ENCODE measurements at regions not wholly inside any gene's neighbourhood (a gene's known extent, or its start where the extent isn't known, plus 50 kb on each side); places are given as distances from the start of the nearest gene placed in this dataset.

DNA sequence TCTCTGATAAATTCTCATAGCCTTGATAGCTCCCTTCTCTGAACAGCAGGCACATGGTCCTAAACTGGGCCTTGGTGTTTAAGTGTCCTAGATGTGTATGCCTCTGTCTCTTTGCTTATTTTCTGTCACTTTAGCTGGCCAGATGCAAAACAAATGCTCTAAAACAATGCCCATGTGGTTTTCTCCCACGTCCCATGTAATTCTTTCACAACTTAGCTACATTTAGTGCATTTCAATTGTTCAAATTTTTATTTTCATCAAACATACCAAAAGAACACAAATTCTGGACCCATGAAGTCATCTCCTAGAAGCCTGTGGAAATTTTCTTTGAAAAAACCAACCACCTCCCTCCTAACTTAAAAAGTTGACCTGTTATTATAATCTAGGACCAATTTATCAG, 491.3 kb upstream of the AGTR1 start (continued):
- TF ChIP-seq POU2F2 (IDR thresholded peaks at IDR 0.05; ENCODE audit: borderline replicate concordance, low read depth, low read length): no peak

DNA sequence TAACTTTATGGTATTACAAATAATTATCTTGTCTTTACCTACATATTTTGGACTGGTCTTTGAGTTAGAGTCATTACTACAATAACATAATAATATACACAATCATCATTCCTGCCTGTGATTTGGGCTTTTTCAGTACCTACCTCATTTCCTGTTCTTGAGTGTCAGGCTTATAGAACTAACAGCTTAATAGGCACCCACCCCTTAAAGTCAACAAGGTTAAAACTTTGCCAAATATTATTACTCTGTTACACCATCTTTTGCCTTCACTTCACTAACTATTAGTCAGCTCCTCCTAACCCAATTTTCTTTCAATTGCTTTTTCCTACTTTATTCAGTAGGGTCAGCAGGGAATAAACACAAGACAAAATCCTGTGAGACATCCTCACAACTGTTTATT, 488.7 kb upstream of the AGTR1 start:
- no peaks in the 10 kb centered on the region for H3K4me1 ChIP-seq (ENCODE audit: control insufficient read depth, insufficient read depth, low read length)
- no peaks in the 10 kb centered on the region for H3K79me2 ChIP-seq (ENCODE audit: control insufficient read depth, insufficient read depth, low read length)
- no peak overlapping the region for H3K27ac ChIP-seq (ENCODE audit: control insufficient read depth, insufficient read depth)
- no peak overlapping the region for H3K9ac ChIP-seq (ENCODE audit: control insufficient read depth, insufficient read depth, low read length)
- H4K20me1 ChIP-seq (ENCODE audit: control insufficient read depth, insufficient read depth): no peaks in the 10 kb centered on the region
- ATAC-seq (no peak), DNase-seq (ENCODE audit: low read depth, low spot score) (no peak), FAIRE-seq (no peak)
- no peaks in the 10 kb centered on the region for H3K36me3 ChIP-seq (ENCODE audit: control insufficient read depth in 2 of 2, insufficient read depth in 2 of 2, low read length in 1 of 2)
- ChIA-PET CTCF (no interaction called here), POLR2A (no interaction called here), RAD21 (ENCODE audit: unreplicated experiment) (no interaction called here), SMC1A (ENCODE audit: uncharacterized antibody, unreplicated experiment) (interaction anchor here (1.2 kb wide), 1 partner anchor 159 kb away, joined by 3 read pairs; no protein-coding TSS in a partner anchor)
- in situ Hi-C loops (cut with MboI): no loop called here
- no peak overlapping the region for H2AFZ ChIP-seq (ENCODE audit: control insufficient read depth, low read depth, low read length)
- BruUV-seq (replicated peaks): no TSS peak
- H3K4me2 ChIP-seq (ENCODE audit: control insufficient read depth, insufficient read depth): no peak overlapping the region
- intact Hi-C loops (cut with micrococcal nuclease; ENCODE audit: unreplicated experiment): no loop called here
- no peaks in the 10 kb centered on the region for H3K27me3 ChIP-seq (replicated peaks in 1 of 2; ENCODE audit: control insufficient read depth in 2 of 2, insufficient read depth in 2 of 2, low read length in 1 of 2)
- no peak overlapping the region for H3K4me3 ChIP-seq
- no peaks in the 10 kb centered on the region for H3K9me3 ChIP-seq (replicated peaks; ENCODE audit: control insufficient read depth, insufficient read depth, low read length)
- TF ChIP-seq YBX1 (IDR thresholded peaks at IDR 0.05) (no peak), IRF4 (IDR thresholded peaks at IDR 0.05; ENCODE audit: low read depth, low read length) (no peak), BCL11A (IDR thresholded peaks at IDR 0.05; ENCODE audit: low read depth, low read length) (no peak), BRCA1 (IDR thresholded peaks at IDR 0.05; ENCODE audit: low read depth, low read length) (no peak), ZZZ3 (IDR thresholded peaks at IDR 0.05; ENCODE audit: control insufficient read depth, insufficient read length, low read depth) (no peak), SIX5 (IDR thresholded peaks at IDR 0.05; ENCODE audit: low read depth, low read length, severe bottlenecking) (no peak), ZNF384 (IDR thresholded peaks at IDR 0.05; ENCODE audit: borderline replicate concordance, low read depth, low read length) (no peak), POLR2AphosphoS2 (IDR thresholded peaks at IDR 0.05; ENCODE audit: low read depth, low read length) (no peak)
- TF ChIP-seq, protein P1, sequence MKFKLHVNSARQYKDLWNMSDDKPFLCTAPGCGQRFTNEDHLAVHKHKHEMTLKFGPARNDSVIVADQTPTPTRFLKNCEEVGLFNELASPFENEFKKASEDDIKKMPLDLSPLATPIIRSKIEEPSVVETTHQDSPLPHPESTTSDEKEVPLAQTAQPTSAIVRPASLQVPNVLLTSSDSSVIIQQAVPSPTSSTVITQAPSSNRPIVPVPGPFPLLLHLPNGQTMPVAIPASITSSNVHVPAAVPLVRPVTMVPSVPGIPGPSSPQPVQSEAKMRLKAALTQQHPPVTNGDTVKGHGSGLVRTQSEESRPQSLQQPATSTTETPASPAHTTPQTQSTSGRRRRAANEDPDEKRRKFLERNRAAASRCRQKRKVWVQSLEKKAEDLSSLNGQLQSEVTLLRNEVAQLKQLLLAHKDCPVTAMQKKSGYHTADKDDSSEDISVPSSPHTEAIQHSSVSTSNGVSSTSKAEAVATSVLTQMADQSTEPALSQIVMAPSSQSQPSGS (IDR thresholded peaks at IDR 0.05; ENCODE audit: low read length): no peak
- TF ChIP-seq, protein P2, sequence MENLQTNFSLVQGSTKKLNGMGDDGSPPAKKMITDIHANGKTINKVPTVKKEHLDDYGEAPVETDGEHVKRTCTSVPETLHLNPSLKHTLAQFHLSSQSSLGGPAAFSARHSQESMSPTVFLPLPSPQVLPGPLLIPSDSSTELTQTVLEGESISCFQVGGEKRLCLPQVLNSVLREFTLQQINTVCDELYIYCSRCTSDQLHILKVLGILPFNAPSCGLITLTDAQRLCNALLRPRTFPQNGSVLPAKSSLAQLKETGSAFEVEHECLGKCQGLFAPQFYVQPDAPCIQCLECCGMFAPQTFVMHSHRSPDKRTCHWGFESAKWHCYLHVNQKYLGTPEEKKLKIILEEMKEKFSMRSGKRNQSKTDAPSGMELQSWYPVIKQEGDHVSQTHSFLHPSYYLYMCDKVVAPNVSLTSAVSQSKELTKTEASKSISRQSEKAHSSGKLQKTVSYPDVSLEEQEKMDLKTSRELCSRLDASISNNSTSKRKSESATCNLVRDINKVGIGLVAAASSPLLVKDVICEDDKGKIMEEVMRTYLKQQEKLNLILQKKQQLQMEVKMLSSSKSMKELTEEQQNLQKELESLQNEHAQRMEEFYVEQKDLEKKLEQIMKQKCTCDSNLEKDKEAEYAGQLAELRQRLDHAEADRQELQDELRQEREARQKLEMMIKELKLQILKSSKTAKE (IDR thresholded peaks at IDR 0.05; ENCODE audit: low read depth, poor library complexity, severe bottlenecking): no peak
- TF ChIP-seq, protein P3, sequence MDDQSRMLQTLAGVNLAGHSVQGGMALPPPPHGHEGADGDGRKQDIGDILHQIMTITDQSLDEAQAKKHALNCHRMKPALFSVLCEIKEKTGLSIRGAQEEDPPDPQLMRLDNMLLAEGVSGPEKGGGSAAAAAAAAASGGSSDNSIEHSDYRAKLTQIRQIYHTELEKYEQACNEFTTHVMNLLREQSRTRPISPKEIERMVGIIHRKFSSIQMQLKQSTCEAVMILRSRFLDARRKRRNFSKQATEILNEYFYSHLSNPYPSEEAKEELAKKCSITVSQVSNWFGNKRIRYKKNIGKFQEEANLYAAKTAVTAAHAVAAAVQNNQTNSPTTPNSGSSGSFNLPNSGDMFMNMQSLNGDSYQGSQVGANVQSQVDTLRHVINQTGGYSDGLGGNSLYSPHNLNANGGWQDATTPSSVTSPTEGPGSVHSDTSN (IDR thresholded peaks at IDR 0.05; ENCODE audit: insufficient replicate concordance, low read depth, low read length): no peak
- TF ChIP-seq, protein P4, sequence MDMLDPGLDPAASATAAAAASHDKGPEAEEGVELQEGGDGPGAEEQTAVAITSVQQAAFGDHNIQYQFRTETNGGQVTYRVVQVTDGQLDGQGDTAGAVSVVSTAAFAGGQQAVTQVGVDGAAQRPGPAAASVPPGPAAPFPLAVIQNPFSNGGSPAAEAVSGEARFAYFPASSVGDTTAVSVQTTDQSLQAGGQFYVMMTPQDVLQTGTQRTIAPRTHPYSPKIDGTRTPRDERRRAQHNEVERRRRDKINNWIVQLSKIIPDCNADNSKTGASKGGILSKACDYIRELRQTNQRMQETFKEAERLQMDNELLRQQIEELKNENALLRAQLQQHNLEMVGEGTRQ (IDR thresholded peaks at IDR 0.05; ENCODE audit: borderline replicate concordance, low read depth, low read length): no peak
- TF ChIP-seq, protein P5, sequence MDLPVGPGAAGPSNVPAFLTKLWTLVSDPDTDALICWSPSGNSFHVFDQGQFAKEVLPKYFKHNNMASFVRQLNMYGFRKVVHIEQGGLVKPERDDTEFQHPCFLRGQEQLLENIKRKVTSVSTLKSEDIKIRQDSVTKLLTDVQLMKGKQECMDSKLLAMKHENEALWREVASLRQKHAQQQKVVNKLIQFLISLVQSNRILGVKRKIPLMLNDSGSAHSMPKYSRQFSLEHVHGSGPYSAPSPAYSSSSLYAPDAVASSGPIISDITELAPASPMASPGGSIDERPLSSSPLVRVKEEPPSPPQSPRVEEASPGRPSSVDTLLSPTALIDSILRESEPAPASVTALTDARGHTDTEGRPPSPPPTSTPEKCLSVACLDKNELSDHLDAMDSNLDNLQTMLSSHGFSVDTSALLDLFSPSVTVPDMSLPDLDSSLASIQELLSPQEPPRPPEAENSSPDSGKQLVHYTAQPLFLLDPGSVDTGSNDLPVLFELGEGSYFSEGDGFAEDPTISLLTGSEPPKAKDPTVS (IDR thresholded peaks at IDR 0.05; ENCODE audit: low read depth, low read length): no peak
